HEK293 (cell line): ENCODE measurements at regions not wholly inside any gene's neighbourhood (a gene's known extent, or its start where the extent isn't known, plus 50 kb on each side); places are given as distances from the start of the nearest gene placed in this dataset.

Source experiments
- CTCF ChIA-PET: fragments of 350-600 bp; formaldehyde crosslinking; extraction: SDS; loops from one replicate; lab custom pipeline; 2021; ENCODE audit warnings: antibody characterized with exemption; lab: Yijun Ruan, JAX
- POLR2A ChIA-PET: fragments of 300-600 bp; formaldehyde crosslinking; extraction: SDS; loops from one replicate; lab custom pipeline; 2020; ENCODE audit warnings: antibody characterized with exemption, inconsistent platforms; lab: Yijun Ruan, JAX
- H3K27ac ChIP-seq: fragments of 200-500 bp; sonication (Bioruptor generic); 2 replicates; pipeline ENCODE4 v1.5.1; 2014; ENCODE audit warnings: low read depth, low read length, control low read depth, inconsistent platforms; ENCODE audit errors: extremely low read depth
- H3K36me3 ChIP-seq, 2 experiments: fragments of 200-500 bp in 1 of 2; sonication (Bioruptor generic) in 1 of 2; 1 replicate in 1 of 2; 2 replicates in 1 of 2; pipeline ENCODE4 v1.5.1; 2014 to 2017; ENCODE audit warnings: inconsistent platforms in 2 of 2, low read length in 2 of 2; ENCODE audit not compliant: control insufficient read depth in 2 of 2, insufficient read depth in 1 of 2
- H3K4me1 ChIP-seq: fragments of 200-500 bp; sonication (Bioruptor generic); 2 replicates; pipeline ENCODE4 v1.5.1; 2014; ENCODE audit warnings: mild to moderate bottlenecking, low read length, inconsistent platforms; ENCODE audit not compliant: control insufficient read depth, insufficient read depth
- H3K4me3 ChIP-seq: 2 replicates; pipeline ENCODE4 v1.5.1; 2011; ENCODE audit warnings: low read depth, mild to moderate bottlenecking, control low read depth, low read length, moderate library complexity
- H3K9me3 ChIP-seq: fragments of 200-500 bp; sonication (Bioruptor generic); 2 replicates; pipeline ENCODE4 v1.5.1; 2014; ENCODE audit warnings: low read depth, low read length, inconsistent platforms; ENCODE audit not compliant: control insufficient read depth, insufficient read depth
- YY2 ChIP-seq: fragments of 450-650 bp; formaldehyde crosslinking; IDR thresholded peaks from 2 replicates; pipeline ENCODE4 v1.5.1; 2016; ENCODE audit warnings: missing biosample characterization, missing genetic modification characterization
- ZBTB48 ChIP-seq: fragments of 450-650 bp; formaldehyde crosslinking; IDR thresholded peaks from 2 replicates; pipeline ENCODE4 v1.5.1; 2016; ENCODE audit warnings: missing biosample characterization, missing genetic modification characterization
- ZBTB7A ChIP-seq: fragments of 450-650 bp; formaldehyde crosslinking; IDR thresholded peaks from 2 replicates; pipeline ENCODE4 v1.5.1; 2016; ENCODE audit warnings: low read depth, missing biosample characterization, missing genetic modification characterization
- ZNF146 ChIP-seq: fragments of 450-650 bp; formaldehyde crosslinking; IDR thresholded peaks from 2 replicates; pipeline ENCODE4 v1.5.1; 2016; ENCODE audit warnings: missing biosample characterization, missing genetic modification characterization
- ZNF184 ChIP-seq: fragments of 450-650 bp; IDR thresholded peaks from 2 replicates; pipeline ENCODE4 v1.5.1; 2018; ENCODE audit warnings: missing biosample characterization, mild to moderate bottlenecking, missing genetic modification characterization
- ZNF19 ChIP-seq: fragments of 450-650 bp; formaldehyde crosslinking; IDR thresholded peaks from 2 replicates; pipeline ENCODE4; 2016; ENCODE audit warnings: missing biosample characterization, missing genetic modification characterization, low read depth
- ZNF214 ChIP-seq: fragments of 450-650 bp; formaldehyde crosslinking; IDR thresholded peaks from 2 replicates; pipeline ENCODE4 v1.5.1; 2017; ENCODE audit warnings: missing biosample characterization, mild to moderate bottlenecking, missing genetic modification characterization, borderline replicate concordance
- ZNF354C ChIP-seq: fragments of 450-650 bp; formaldehyde crosslinking; IDR thresholded peaks from 2 replicates; pipeline ENCODE4 v1.5.1; 2016; ENCODE audit warnings: missing biosample characterization, missing genetic modification characterization, low read depth, borderline replicate concordance
- ZNF549 ChIP-seq: fragments of 450-650 bp; IDR thresholded peaks from 2 replicates; pipeline ENCODE4 v1.5.1; 2018; ENCODE audit warnings: missing biosample characterization, missing genetic modification characterization, mild to moderate bottlenecking, inconsistent platforms, moderate library complexity
- ZNF571 ChIP-seq: fragments of 450-650 bp; formaldehyde crosslinking; IDR thresholded peaks from 2 replicates; pipeline ENCODE4 v1.5.0; 2017; ENCODE audit warnings: missing biosample characterization, missing genetic modification characterization
- ZNF623 ChIP-seq: fragments of 450-650 bp; formaldehyde crosslinking; IDR thresholded peaks from 2 replicates; pipeline ENCODE4 v1.5.1; 2016; ENCODE audit warnings: missing biosample characterization, missing genetic modification characterization
- ZNF626 ChIP-seq: fragments of 450-650 bp; sonication (Bioruptor Pico); formaldehyde crosslinking; IDR thresholded peaks from 2 replicates; pipeline ENCODE4 v1.5.1; 2018; ENCODE audit warnings: missing biosample characterization, missing genetic modification characterization, inconsistent platforms
- ZNF677 ChIP-seq: fragments of 450-650 bp; IDR thresholded peaks from 2 replicates; pipeline ENCODE4 v1.5.0; 2018; ENCODE audit warnings: missing biosample characterization, mild to moderate bottlenecking, missing genetic modification characterization, moderate library complexity
- ZNF777 ChIP-seq: fragments of 450-650 bp; formaldehyde crosslinking; IDR thresholded peaks from 2 replicates; pipeline ENCODE4 v1.5.1; 2017; ENCODE audit warnings: missing biosample characterization, missing genetic modification characterization, borderline replicate concordance
- ZSCAN16 ChIP-seq: fragments of 450-650 bp; formaldehyde crosslinking; IDR thresholded peaks from 2 replicates; pipeline ENCODE4 v1.5.1; 2016; ENCODE audit warnings: missing biosample characterization, missing genetic modification characterization
- ZSCAN30 ChIP-seq: fragments of 450-650 bp; IDR thresholded peaks from 2 replicates; pipeline ENCODE4 v1.5.1; 2018; ENCODE audit warnings: missing biosample characterization, mild to moderate bottlenecking, missing genetic modification characterization, moderate library complexity
- TF ChIP-seq, protein P1 (sequence below): fragments of 450-650 bp; formaldehyde crosslinking; IDR thresholded peaks from 2 replicates; pipeline ENCODE4 v1.5.1; 2017; ENCODE audit warnings: missing biosample characterization, mild to moderate bottlenecking, missing genetic modification characterization, moderate library complexity
- TF ChIP-seq, protein P2 (sequence below): fragments of 450-650 bp; formaldehyde crosslinking; IDR thresholded peaks from 2 replicates; pipeline ENCODE4 v1.5.1; 2016; ENCODE audit warnings: missing biosample characterization, missing genetic modification characterization
- TF ChIP-seq, protein P3 (sequence below): fragments of 450-650 bp; formaldehyde crosslinking; IDR thresholded peaks from 2 replicates; pipeline ENCODE4 v1.5.1; 2016; ENCODE audit warnings: missing biosample characterization, missing genetic modification characterization
- TF ChIP-seq, protein P4 (sequence below): fragments of 450-650 bp; formaldehyde crosslinking; IDR thresholded peaks from 2 replicates; pipeline ENCODE4 v1.5.1; 2016; ENCODE audit warnings: missing biosample characterization, missing genetic modification characterization
- TF ChIP-seq, protein P5 (sequence below): fragments of 450-650 bp; formaldehyde crosslinking; conservative IDR thresholded peaks from 2 replicates; pipeline ENCODE4 v1.5.1; 2016; ENCODE audit warnings: low read depth, missing biosample characterization, missing genetic modification characterization

DNA sequence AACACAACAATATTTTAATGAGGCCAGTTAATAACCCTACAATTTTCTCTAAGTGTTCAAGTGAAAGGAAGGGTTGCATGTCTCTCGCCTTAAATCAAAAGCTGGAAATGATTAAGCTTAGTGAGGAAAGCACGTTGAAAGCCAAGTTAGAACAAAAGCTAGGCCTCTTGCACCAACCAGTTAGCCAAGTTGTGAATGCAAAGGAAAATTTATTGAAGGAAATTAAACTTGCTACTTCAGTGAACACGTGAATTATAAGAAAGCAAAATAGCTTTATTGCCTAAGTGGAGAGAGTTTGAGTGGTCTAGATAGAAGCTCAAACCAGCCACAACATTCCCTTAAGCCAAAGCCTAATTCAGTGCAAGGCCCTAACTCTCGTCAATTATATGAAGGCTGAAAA, 135.6 kb downstream of the DUSP10 start (continued):
- TF ChIP-seq, protein P1, sequence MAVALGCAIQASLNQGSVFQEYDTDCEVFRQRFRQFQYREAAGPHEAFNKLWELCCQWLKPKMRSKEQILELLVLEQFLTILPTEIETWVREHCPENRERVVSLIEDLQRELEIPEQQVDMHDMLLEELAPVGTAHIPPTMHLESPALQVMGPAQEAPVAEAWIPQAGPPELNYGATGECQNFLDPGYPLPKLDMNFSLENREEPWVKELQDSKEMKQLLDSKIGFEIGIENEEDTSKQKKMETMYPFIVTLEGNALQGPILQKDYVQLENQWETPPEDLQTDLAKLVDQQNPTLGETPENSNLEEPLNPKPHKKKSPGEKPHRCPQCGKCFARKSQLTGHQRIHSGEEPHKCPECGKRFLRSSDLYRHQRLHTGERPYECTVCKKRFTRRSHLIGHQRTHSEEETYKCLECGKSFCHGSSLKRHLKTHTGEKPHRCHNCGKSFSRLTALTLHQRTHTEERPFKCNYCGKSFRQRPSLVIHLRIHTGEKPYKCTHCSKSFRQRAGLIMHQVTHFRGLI: no peak
- TF ChIP-seq ZNF623 (no peak), ZBTB48 (tag by site-specific recombination) (no peak), ZSCAN30 (tag by site-specific recombination) (no peak)

DNA sequence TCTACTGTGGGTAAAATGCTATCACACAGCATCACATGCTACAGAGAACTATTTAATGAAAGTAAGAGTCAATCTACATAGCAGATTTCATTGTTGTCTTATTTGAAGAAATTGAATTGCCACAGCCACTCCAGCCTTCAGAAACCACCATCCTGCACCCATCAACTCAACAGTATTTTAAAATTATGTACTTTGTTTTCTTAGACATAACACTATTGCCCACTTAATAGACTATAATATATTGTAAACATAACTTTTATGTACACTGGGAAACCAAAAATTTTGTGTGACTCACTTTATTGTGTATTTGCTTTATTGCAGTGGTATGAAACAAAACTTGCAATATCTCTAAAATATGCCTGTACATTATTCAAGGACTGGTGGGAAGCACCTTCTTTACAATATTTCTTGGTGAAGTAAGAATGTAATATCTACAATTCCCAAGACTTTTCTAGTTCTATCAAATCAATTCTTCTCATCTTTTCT, 133.0 kb downstream of the DUSP10 start:
- TF ChIP-seq ZNF777 (tag by site-specific recombination) (no peak), ZNF146 (tag by site-specific recombination) (no peak), ZNF571 (tag by site-specific recombination) (no peak), ZNF184 (no peak), ZSCAN16 (no peak), ZNF354C (tag by site-specific recombination) (no peak), ZNF214 (no peak), ZBTB48 (tag by site-specific recombination) (no peak), ZNF549 (tag by site-specific recombination) (no peak), ZNF19 (tag by site-specific recombination) (no peak), YY2 (tag by site-specific recombination) (no peak)
- TF ChIP-seq, protein P2, sequence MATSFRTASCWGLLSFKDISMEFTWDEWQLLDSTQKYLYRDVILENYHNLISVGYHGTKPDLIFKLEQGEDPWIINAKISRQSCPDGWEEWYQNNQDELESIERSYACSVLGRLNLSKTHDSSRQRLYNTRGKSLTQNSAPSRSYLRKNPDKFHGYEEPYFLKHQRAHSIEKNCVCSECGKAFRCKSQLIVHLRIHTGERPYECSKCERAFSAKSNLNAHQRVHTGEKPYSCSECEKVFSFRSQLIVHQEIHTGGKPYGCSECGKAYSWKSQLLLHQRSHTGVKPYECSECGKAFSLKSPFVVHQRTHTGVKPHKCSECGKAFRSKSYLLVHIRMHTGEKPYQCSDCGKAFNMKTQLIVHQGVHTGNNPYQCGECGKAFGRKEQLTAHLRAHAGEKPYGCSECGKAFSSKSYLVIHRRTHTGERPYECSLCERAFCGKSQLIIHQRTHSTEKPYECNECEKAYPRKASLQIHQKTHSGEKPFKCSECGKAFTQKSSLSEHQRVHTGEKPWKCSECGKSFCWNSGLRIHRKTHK (tag by site-specific recombination): no peak
- Histone ChIP-seq H3K4me3 (no peak overlapping the region), H3K27ac (no peak overlapping the region), H3K4me1 (peaks cover 8% of the 10 kb centered on the region), H3K9me3 (no peaks in the 10 kb centered on the region), H3K36me3 (no peaks in the 10 kb centered on the region)
- CTCF ChIA-PET: no interaction called here
- POLR2A ChIA-PET: no interaction called here

DNA sequence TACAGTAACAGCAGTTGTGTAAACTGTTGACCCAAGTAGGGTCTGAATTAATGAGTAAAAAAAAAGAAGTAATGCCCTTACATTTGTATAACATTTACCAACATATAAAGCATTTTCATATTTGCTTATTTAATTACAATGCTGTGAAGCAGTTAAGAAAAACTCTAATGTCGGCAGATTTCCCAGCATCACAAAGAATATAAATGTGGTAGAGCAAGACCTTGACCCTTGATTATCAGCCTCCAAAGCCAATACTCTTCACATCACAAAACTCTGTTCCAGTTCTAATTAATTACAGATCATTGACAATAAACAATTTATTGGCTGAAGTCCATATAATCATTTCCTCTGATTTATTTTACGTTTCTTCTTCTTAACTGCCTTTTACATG, 130.2 kb downstream of the DUSP10 start:
- POLR2A ChIA-PET: no interaction called here
- TF ChIP-seq, protein P3, sequence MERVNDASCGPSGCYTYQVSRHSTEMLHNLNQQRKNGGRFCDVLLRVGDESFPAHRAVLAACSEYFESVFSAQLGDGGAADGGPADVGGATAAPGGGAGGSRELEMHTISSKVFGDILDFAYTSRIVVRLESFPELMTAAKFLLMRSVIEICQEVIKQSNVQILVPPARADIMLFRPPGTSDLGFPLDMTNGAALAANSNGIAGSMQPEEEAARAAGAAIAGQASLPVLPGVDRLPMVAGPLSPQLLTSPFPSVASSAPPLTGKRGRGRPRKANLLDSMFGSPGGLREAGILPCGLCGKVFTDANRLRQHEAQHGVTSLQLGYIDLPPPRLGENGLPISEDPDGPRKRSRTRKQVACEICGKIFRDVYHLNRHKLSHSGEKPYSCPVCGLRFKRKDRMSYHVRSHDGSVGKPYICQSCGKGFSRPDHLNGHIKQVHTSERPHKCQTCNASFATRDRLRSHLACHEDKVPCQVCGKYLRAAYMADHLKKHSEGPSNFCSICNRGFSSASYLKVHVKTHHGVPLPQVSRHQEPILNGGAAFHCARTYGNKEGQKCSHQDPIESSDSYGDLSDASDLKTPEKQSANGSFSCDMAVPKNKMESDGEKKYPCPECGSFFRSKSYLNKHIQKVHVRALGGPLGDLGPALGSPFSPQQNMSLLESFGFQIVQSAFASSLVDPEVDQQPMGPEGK (tag by site-specific recombination): no peak
- TF ChIP-seq, protein P4, sequence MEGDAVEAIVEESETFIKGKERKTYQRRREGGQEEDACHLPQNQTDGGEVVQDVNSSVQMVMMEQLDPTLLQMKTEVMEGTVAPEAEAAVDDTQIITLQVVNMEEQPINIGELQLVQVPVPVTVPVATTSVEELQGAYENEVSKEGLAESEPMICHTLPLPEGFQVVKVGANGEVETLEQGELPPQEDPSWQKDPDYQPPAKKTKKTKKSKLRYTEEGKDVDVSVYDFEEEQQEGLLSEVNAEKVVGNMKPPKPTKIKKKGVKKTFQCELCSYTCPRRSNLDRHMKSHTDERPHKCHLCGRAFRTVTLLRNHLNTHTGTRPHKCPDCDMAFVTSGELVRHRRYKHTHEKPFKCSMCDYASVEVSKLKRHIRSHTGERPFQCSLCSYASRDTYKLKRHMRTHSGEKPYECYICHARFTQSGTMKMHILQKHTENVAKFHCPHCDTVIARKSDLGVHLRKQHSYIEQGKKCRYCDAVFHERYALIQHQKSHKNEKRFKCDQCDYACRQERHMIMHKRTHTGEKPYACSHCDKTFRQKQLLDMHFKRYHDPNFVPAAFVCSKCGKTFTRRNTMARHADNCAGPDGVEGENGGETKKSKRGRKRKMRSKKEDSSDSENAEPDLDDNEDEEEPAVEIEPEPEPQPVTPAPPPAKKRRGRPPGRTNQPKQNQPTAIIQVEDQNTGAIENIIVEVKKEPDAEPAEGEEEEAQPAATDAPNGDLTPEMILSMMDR: no peak
- no peak for TF ChIP-seq ZNF677
- TF ChIP-seq ZNF184: no peak
- no peak for TF ChIP-seq ZNF626 (tag by site-specific recombination)
- no peak for TF ChIP-seq ZBTB7A
- TF ChIP-seq, protein P5, sequence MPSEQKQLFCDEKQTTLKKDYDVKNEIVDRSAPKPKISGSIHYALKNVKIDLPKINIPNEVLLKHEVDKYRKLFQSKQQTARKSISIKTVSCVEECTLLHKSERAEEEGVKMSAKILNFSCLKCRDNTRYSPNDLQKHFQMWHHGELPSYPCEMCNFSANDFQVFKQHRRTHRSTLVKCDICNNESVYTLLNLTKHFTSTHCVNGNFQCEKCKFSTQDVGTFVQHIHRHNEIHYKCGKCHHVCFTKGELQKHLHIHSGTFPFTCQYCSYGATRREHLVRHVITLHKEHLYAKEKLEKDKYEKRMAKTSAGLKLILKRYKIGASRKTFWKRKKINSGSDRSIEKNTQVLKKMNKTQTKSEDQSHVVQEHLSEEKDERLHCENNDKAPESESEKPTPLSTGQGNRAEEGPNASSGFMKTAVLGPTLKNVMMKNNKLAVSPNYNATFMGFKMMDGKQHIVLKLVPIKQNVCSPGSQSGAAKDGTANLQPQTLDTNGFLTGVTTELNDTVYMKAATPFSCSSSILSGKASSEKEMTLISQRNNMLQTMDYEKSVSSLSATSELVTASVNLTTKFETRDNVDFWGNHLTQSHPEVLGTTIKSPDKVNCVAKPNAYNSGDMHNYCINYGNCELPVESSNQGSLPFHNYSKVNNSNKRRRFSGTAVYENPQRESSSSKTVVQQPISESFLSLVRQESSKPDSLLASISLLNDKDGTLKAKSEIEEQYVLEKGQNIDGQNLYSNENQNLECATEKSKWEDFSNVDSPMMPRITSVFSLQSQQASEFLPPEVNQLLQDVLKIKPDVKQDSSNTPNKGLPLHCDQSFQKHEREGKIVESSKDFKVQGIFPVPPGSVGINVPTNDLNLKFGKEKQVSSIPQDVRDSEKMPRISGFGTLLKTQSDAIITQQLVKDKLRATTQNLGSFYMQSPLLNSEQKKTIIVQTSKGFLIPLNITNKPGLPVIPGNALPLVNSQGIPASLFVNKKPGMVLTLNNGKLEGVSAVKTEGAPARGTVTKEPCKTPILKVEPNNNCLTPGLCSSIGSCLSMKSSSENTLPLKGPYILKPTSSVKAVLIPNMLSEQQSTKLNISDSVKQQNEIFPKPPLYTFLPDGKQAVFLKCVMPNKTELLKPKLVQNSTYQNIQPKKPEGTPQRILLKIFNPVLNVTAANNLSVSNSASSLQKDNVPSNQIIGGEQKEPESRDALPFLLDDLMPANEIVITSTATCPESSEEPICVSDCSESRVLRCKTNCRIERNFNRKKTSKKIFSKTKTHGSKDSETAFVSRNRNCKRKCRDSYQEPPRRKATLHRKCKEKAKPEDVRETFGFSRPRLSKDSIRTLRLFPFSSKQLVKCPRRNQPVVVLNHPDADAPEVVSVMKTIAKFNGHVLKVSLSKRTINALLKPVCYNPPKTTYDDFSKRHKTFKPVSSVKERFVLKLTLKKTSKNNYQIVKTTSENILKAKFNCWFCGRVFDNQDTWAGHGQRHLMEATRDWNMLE: no peak

More for the DNA sequence above, 130.2 kb downstream of the DUSP10 start:
- Histone ChIP-seq H3K9me3 (no peaks in the 10 kb centered on the region), H3K4me3 (no peak overlapping the region), H3K36me3 (no peaks in the 10 kb centered on the region), H3K27ac (no peak overlapping the region), H3K4me1 (peaks cover 8% of the 10 kb centered on the region)
- CTCF ChIA-PET: interaction anchor here (0.7 kb wide), 1 partner anchor 348 kb away, joined by 3 read pairs; no protein-coding TSS in a partner anchor
